ENCODE measurements at regions not wholly inside any gene's neighbourhood (a gene's known extent, or its start where the extent isn't known, plus 50 kb on each side); places are given as distances from the start of the nearest gene placed in this dataset.
"Not testable (repeated sequence)": the region's sequence is repeated elsewhere in the genome, so short reads cannot be mapped to it uniquely, and the experiment has no call there.

DNA sequence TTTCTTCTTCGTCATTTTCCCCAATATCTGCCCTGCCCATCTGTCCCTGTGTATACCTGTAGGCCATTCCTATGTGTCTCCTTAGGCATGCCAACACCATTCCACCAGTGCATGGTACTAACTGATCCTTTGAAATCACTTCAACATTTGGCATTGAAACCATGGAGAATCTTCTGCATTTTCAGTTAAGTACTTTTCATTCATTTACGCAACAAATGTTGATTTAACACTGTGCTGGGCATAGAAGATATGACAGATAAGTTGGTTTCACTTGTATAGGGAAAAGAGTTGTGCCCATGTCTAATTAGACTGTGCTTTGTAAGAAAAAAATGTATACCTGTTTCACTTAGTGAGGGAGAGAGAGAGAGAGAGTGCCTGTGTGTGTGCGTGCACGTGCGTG is 77.9 kb upstream of the FLT1 start:
- no peak for DNase-seq

DNA sequence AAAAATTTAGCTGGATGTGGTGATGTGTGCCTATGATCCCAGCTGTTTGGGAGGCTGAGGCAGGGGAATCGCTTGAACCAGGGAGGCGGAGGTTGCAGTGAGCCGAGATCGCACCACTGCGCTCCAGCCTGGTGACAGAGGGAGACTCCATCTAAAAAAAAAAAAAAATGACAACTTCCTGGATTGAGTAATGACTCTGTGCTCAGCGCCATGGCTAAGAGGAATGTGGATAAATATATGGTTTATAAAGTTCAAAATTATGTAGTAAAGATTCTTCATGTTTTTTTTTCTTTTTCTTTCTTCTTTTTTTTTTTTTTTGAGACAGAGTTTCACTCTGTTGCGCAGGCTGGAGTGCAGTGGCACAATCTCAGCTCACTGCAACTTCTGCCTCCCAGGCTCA is 75.4 kb upstream of the FLT1 start:
- not testable (repeated sequence) for DNase-seq

DNA sequence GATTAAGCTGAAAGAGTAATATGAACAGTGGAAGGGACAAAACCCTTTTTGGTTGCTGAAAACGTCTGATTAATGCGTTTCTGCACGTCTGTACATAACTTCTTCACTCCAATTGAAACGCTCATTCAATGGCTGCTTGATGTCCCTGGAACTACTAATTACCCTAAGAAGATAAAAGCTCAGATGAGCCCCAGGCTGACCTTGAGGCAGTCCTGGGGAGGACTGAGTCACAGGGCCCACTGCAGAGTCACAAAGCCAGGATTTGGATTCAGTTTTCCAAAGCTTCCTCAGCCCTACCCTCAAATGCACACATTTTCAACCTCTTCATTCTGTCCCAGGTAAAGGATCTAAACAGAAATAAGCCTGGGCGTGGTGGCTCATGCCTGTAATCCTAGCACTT is 75.0 kb upstream of the FLT1 start:
- DNase-seq, result no peak

DNA sequence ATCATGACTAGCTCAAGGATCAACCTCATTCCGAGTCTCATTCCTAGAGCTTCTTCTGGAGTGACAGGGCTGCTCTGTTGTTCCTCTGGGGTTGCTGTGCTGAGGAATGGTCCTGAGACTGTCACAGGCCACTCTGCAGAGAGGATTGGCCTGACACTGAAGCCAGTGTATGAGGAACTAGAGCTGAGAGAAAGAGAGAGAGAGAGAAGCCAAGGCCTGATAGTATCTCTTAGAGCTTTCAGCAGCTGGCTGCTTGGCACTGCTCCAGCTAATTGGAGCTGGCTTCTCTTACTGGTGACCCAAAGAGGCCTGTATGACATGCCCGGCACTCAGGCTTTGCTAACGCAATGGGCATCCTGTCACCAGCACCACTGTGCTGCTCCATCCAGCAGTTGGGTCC is 73.4 kb upstream of the FLT1 start:
- peak; percentile 27 for DNase-seq

DNA sequence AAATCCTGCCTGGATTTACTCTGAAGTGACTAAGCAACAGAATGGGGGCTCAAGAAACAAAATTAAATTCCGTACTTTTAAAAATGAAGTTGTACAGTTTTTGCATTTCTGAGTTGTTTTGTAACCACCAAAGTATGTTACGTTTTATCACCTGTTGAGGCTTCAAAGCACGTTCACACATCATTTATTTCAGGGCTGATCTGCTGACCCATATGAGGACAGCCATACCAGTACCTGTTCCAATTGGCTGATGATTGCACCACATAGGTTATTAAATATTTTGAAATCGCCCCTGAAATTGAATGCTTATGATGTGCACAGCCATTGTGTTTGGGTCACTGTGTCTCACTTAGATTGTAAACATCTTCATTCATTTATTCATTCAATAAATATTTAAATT is 72.0 kb upstream of the FLT1 start:
- DNase-seq, result no peak

DNA sequence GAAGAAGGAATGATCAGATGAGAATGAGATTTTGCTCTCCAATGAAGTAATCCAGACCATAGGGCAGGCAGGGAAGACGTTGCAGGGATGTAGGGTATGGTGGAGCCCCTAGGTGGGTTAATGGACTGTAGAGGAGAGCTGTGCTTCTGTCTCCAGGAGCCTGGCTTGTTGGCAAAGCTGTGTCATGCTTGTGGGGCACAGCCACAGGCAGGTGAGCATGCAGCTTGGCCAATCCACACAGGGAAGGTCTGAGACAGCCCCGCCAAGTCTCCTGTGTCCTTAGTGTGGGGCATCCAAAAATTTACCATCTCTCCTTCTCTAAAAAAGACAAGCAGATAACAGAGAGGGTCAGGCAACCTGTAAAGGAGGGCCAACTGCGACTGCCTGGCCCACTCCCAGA is 71.4 kb upstream of the FLT1 start:
- no peak for DNase-seq

DNA sequence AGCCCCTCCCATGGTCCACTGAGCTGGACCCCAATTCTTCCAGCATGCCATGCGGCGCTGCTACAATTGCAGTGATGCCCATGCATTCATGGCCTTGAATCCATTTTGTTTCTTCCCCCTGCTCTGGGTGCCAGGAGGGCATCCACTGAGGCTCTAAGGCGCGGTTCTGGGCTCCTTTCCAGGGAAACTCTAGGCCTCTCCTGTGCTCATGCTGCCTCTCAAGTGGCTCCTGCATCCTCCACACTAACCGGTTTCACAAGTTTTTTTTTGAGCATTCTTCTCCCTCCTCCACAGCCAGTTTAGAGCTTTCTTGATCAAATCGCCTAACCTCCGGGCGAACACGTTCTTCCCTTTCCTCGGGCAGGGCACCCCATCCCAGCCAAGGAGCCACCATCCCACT is 69.1 kb upstream of the FLT1 start:
- no peak for DNase-seq

DNA sequence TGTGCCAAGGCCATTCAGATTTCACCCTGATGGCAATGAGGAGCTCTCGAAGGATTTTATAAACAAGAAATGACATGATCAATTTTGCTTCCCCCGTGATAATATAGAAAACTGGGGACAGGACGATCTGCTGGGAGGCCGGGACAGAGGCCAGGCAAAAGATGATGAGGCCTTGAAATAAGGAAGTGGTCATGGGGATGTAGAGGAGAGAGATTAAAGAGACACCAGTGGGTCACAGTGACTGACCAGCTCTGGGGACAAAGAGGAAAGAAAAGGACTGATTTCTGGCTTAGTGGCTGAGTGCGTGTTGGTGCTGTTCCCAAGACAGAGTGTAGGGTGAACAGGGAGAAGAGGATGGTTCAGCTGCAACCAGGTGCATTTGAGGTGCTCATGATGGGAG is 68.7 kb upstream of the FLT1 start:
- DNase-seq, result no peak

DNA sequence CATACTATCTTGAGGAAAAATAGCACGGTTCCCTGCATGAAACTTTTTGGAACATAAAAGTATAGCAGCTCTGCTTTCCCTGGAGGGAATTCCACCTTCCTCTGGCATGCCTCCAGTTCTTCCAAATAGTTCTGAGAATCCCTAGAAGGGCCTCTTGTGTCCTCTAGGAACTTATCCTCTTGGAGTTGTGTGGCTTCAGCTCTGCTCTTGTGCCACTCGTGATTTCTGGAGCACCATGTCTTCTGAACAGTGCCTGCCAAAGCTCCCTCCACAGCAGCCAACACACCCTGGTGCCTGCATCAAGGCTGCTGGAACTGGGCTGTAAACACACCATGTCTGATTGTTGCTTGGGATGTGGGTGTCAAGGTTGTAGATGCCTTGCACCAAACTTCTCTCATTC is 65.7 kb upstream of the FLT1 start:
- no peak for DNase-seq

DNA sequence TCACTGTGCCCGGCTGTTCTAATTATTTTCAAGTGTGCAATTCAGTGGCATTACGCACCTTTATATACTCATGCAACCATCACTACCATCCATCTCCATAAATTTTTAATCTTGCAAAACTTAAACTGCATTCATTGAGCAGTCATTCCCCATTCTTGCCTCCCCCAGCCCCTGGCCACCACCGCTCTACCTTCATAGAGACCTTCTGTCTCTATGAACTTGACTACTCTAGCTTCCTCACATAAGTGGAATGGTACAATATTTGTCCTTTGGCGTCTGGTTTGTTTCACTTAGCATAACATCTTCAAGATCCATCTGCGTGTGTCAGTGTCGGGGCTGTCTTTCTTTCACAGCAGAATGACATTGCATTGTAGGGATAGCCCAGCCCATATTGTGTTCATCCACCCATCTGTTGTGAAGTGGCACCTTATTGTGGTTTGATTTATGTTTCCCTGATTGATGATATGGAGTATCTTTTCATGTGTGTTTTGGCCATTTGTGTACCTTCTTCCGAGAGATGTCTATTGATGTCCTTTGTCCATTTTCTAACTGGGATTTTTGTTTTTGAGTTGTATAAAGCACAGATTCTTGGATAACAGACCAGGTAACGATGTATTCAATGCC is 64.8 kb upstream of the FLT1 start:
- DNase-seq, result no peak

DNA sequence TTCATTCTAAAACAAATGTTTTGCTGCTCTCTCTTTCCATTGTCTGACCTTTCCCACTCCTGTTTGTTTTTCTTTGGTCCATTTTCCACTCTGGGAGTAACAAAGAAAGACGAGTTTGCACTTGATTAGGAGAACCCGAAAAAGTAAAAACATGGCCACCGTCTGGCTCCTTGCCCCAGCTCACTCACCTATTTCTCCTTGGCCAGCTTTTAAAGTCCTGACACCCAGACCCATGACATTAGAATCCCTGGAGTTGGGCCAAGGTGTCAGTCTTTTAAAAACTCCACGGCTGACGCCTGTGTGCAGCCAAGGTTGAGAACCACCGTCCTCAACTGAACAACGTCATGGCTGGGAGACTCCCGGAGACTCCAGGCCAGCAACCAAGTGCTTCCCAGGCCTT is 63.6 kb upstream of the FLT1 start:
- no peak for DNase-seq

DNA sequence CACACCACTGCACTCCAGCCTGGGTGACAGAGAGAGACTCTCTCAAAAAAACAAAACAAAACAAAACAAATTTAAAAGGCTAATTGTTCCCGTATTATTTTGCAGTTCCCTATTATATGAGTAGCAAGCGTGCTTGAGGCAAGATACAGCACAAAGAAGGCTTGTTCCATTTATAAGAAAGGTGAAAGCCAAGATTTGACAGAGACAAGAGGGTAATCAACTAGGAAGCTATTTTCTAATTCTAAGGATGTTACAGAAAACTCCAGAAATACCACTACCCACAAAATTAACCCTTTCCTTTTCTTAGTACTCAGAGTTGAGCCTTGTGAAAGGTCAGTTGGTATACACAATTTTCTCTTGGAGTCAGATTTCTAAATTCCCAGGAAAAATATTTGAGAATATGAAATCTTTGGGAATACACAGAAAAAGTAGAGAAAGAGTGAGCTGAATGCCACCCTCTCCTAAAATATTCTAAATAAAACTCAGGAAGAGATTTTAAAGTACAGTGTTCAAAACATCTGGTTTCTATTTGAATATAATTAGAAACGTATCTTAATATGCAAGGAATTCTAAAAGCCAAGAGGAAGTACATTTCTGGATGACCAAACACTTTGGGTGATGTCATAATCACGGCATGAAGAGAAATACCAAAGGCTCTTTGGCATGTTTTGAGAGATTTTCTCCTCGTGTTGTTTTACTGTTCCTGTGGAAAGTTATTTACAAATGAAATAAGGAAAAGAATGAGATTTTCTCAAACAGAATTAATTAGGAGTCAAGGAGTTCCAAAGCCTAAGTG is 63.0 kb upstream of the FLT1 start:
- no peak for DNase-seq

DNA sequence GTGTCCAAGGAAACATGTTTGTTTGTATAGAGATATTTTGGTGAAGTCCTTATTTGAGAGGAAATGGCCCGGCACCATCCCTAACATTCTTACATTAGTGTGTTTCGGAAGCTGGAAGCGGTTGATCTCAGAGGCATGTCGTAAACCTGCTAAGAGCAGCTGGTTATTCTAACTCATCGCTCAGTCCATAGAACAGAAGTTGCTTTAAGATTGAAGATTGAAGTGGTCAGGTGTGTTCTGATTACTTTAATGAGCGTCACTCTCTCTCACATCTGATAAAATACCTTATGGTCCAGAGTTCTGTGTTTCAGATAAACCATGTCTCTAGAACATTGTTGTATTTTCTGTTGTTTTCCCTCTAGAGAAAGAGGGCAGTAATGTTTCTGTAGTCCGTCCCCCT is 60.2 kb upstream of the FLT1 start:
- no peak for DNase-seq

DNA sequence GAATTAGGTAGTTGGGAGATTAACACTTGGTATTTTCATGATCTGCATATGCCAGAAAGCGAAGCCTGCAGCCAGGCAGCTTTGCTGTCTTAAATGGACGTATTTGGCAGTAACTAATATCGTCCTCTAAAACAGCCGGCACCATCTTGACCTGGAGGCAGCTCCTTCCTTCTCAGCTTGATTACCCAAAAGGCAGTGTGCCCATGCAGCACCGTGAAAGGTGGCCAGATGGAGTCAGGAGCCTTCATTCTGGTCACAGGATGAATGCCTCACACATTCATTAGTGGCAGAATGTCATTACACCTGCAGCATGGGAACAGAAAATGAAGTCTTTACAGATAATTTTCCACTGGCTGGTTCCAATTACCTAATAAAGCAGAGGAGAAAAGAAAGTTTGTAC is 59.0 kb upstream of the FLT1 start:
- DNase-seq, result no peak

DNA sequence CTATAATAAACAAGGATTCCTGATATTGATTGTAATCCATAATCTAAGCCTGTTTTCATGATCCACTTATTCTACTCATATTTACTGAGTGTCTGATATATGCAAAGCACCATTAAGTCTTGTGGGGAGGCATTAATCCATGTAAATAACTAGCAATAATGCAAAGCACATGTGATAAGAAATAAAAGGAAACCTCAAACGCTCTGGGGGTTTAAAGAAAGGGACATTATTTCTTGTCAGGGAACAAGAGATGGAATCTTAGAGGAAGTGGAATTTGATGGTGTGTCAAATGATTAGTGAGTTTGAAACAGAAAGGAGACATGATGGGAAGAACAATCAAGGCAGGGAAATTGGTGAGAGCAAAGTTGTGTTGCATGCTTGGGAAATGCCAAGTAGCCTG is 57.4 kb upstream of the FLT1 start:
- no peak for DNase-seq

DNA sequence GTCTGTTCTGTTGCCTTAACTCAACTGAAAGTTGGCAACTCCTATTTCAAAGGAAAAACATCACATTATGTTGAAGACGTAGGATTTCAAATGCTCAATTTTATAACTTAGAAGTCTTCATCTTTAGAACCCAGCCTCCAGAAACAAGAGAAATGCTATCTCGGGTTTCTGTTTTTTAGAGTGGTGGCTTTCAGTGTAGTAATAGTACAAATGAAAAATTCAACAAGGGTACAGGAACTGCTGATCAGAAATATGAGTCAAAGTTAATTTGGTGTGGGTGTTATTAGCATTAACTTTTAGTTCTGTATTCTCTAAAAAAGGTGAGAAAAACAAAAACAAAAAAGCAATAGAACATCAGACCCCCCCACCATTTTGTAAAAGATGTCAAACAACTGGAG is 56.6 kb upstream of the FLT1 start:
- no peak for DNase-seq

DNA sequence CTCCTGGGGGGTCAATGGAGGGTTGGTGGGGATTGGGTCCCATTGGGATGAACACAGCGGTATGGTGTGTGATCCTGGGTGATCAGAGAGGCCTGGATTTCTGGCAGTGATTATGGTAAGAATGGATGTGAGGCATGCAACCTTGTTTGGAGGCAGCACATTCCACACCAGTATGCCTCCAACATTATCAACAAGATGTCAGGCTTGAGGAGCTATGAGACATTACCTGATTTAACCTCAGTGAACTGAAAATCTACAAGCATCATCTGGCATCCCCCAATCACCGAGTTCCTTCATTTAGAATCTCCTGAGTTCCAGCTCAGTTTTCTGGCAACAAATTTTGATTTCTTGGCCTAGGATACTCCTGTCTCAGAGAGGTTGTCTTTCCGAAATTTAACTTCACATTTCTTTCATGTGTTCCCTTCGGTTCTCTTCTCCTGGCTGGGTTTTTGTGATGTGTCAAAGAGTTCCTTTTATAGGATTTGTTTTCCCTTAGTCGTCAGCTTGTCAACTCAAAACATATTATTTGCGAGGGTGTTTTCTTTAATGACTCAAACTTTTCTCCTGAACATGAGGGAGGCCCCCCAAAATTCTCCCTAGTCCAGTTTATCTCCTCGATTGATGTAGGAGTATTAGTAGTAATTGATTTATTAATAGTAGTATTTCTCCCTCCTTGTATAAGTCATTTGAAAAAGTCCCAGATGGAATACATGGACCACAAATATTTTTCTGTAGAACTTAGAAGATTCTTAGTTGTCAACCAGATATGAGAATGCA is 56.0 kb upstream of the FLT1 start:
- DNase-seq, result no peak

DNA sequence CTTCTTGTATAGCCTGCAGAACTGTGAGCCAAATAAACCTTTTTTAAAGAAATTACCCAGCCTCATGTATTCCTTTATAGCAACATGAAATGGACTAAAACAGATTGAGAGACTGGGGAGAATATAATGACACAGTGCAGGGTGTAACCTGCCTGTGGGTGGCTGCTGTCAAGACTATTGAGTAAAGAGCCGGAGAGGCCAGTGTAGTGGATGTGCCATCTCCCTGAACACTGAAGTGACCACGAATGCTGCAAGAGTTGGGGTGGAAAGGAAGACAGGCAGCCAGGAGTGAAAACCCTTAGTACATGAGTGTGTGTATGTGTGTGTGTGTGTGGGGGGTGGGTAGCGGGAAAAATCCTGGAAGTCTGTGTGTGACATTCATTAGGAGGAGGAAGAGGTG is 55.2 kb upstream of the FLT1 start:
- no peak for DNase-seq

DNA sequence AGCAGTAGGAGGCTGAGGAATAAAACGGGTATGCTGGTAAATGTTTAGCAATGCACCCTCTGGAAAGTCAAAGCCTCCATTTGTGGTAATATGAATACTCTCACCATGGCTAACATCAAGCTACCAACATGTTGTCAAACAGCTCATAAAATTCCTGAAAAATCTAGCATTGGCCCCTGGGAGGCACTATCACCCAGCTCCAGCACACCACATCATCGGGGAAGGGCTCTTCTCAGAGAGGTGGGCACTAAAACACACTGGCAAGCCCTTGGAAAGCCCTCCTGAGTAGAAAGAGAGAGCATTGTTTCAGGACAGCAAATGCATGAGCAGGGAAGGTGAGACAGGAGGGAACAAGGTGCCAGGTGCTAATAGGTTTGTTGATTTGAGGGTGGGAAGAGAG is 53.9 kb upstream of the FLT1 start:
- DNase-seq, result no peak

DNA sequence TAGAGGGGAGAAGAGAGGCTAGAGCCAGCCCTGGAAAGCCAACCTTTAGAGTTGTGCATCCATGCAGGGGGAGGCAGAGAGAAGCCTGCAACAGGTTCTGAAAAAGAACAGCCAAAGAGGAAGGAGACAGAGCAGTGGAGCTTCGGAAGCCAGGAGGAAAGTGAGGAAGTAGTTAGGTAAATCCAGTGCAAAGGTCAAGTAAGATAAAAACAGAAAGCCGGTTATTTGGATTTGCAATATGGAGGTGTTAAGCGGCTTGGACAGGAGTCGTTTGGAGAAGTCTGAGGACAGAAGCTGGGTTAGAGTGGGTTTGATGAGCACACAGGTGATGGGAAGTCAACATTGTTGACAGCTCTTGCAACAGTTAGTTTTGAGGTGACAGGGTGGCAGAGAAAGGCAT is 53.5 kb upstream of the FLT1 start:
- DNase-seq, result no peak

DNA sequence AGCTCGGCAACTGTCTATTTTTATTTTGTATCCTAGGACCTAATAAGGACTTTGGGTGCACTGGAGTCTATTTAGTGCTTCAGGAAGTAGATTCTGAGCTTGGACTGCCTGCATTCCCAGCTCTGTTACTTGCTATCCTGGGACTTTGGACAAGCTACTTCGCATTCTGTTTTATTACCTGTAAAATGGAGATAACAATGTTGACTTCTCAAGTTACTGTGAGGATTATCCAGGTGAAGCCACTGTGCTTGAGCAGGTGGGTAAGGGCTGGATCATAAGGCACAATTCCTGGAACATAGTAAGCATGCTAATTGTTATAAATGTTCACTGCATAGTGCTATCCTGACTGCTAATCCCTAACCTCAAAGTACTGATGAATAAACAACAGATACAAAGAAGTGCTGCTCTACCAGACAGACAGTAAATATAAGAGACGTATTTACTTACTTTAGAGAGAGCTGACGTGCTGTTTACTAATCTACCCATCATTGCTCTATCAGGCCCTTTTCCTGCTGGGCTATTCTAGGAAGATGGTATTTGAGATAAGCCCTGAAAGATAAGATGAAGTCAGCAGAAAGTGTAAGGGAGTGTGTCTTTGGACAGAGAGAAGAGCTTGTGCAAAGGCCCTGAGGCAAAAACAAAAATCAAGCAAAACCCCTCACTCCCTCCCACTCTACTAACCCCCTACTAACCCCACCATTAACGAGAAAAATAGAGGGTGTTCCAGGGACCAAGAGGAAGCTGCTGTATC is 50.8 kb upstream of the FLT1 start:
- DNase-seq, result no peak

Measured in midbrain (tissue), 1 donor.